DMS 273 (cell line): ENCODE measurements at regions not wholly inside any gene's neighbourhood (a gene's known extent, or its start where the extent isn't known, plus 50 kb on each side); places are given as distances from the start of the nearest gene placed in this dataset.
"Not testable (repeated sequence)": the region's sequence is repeated elsewhere in the genome, so short reads cannot be mapped to it uniquely, and the experiment has no call there.

Experiments used
- DNase-seq: peaks from one replicate; lab custom pipeline; 2025; ENCODE audit not compliant: unreplicated experiment; lab: John Stamatoyannopoulos, UW

GRCh38 chr1:166691476-166691875, 147.8 kb upstream of the POGK start:
- no peak for DNase-seq

- no peak for DNase-seq
These were observed 146.9 kb upstream of the POGK start for GRCh38 chr1:166692346-166692745.

DNA sequence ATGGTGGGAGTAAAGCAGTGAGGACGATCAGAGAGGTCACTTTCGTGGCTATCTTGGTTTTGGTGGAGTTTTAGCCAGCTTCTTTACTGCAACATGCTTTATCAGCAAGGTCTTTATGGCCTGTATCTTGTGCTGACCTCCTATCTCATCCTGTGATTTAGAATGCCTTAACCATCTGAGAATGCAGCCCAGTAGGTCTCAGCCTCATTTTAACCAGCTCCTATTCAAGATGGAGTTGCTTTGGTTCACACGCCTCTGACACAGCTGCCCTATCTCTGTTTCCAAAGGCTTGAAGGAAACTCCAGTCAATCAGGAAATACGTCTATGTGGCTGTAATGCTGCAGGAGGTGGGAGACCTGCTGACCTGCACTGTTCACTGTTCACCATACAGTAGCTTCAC, 146.1 kb upstream of the POGK start:
- DNase-seq, result no peak

GRCh38 chr1:166693673-166694297, 145.5 kb upstream of the POGK start:
- DNase-seq, result no peak

DNA sequence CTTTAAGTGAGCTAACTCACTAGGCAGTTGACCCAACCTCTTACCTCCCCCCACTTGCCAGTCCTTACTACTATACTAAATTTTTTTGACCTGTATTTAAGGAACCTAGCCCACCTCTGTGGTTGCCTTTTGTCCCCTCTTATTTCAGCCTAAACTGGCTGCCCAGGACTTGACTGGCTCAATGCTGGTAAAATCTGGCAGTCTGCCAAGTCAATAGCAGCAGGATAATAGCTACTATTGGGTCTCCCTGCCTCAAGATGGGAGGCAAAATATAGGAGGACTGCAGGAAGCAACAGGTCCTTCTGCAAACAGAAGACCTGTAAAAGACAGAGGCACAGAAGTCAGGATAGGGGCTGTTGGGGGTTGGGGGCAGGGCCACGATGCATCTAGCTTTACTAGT, 144.2 kb upstream of the POGK start:
- DNase-seq, result no peak

DNA sequence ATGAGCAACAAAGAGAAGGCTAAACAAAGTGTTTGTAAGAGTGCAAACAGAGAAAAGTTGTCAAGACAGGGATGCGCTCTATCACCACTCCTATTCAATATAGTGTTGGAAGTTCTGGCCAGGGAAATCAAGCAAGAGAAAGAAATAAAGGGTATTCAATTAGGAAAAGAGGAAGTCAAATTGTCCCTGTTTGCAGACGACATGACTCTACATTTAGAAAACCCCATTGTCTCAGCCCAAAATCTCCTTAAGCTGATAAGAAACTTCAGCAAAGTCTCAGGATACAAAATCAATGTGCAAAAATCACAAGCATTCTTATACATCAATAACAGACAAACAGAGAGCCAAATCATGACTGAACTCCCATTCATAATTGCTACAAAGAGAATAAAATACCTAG, 143.4 kb upstream of the POGK start:
- DNase-seq, result not testable (repeated sequence)

DNA sequence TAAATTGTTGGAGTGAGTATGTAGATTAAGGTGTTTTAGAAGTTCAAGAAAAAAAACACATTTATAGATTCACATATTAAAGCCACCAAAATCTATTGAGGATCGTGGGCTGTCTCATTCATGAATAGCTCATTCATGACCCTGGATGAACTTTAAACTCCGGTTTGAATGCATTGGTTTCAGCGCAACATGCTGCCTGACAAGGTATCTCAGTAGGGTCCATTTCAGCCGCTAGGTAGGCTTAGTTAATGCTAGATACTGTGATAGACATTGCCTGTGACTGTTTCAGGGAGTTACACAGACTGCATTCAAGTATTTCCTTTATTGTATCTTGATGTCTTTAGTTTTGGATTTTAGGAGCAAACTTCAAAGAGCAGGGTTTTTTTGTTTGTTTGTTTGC, 140.5 kb upstream of the POGK start:
- DNase-seq, result no peak

DNA sequence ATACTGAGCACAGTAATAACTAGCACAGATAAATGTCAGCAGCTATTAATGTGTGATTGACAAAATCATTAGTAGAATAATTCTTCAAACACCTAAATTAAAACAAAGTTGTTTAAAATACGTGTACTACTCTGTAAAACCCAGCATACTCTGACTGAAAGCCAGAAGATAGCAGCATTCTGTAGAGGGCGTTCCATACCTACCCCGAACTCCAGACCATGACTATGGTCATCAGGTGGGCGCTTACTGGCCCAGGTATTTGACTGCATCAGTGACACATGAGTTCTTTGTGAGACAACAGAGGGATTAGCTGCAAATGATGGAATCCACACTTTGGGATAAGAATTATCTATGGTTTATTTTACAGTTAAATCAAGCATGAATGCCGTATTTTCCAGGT, 139.7 kb upstream of the POGK start:
- DNase-seq, result no peak

DNA sequence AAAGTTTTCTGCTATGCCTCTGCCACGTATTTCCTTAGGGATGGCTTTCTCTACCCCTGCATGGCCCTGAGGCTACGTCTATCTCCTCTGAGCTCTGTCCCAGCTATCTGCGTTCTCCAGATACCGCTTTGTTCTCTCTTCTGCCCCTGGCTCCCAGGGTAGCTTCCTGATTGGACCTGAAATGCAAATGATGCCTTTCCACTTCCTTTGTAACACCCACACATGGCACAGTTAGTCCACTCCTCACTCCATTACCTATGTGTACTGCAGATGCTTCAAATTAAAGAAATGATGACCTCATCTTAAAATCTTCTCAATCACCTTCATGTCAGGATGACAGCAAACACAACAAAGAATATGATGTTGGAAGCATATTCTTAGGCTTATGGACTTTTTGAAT, 138.6 kb upstream of the POGK start:
- no peak for DNase-seq

- no peak for DNase-seq
These were observed 137.6 kb upstream of the POGK start for GRCh38 chr1:166701603-166702100.

DNA sequence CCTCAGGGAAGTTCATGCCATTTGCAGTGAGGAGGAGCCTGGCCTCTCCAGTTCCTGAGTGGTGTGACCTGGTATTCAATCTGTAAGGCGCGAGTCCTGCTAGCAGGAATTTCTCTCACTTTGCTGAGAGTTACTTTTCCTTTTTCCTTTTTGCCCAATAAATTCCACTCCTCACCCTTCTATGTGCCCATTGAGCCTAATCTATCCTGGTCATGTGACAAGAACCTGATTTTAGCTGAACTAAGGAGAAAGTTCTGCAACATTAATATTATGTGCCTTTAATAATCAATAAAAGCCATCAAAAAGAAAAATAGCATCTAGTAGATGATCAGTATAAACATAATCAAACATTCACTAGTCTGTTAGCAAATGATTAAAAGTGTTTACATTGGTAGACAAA, 136.1 kb upstream of the POGK start:
- no peak for DNase-seq

DNA sequence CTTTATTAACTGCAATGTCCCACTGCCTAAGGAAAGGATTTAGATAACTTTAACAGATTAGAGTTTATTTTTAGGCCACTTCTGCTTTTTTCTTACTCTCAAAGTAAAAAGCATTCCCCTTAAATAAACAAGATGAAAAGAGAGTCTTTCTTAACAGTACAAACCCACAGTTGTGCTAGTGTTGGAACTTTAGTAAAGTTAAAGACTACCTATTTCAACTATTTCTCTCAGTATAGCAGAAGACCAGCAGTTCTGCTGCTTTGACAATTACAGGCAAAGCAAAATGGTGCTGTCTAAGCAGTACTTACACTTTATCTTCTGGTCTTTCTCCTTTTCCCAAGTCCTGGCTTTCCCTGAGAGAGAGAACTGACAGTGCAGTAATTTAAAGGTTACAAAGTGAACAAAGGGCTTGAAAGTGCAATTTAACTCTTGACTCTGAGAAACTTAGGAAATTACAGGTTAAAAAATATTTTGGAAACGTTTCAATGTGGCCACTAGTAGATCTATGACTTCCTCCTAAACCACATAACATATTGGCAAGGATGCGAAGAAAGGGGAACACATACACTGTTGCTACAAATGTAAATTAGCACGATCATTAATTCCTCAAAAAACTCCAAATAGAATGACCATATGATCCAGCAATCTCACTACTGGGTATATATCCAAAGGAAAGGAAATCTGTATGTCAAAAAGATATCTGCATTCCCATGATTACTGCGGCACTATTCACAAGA, 135.4 kb upstream of the POGK start:
- no peak for DNase-seq

DNA sequence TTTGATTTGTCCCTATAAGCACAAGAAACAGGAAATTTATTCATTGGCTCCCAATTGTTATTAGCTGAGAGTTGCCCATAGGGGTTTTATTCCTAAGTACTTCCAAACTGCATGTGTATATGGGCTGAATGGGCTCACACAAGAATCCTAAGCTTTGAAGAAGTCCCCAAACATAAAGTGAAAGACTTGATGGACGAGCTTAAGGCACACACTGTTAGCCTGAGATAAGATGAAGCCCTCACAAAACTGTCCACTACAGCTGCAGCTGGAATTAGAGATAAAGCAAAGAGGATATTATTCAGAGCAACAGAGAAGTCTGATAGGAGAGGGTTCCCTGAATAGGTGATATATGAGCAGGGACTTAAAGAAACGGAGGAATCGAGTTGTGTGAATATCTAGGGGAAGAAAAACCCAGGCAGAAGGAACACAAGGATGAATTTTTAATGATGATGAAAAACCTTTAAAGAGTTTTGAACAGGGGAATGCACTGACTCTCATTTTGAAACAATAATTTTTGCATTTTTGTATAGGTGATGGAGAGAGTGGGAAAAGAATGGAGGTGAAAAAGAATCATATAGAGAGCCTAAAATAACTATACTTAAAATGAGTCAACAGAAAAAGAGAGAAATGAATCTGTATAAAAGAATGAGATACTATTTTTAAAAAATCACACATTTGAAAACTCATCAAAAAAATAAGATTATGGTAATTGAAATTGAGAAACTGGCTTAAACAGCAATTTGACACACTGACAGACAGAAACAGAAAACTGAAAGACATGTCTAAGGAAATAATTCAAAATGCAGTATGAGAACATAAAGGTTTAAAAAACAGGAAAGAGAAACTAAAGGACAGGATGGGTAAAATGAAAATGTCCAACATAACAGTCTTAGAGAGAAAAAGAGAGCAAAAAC, 133.6 kb upstream of the POGK start:
- no peak for DNase-seq

- no peak for DNase-seq
These were observed 122.7 kb upstream of the POGK start for GRCh38 chr1:166716620-166717019.

GRCh38 chr1:166721145-166721544, 118.1 kb upstream of the POGK start:
- peak; percentile 10 for DNase-seq

DNA sequence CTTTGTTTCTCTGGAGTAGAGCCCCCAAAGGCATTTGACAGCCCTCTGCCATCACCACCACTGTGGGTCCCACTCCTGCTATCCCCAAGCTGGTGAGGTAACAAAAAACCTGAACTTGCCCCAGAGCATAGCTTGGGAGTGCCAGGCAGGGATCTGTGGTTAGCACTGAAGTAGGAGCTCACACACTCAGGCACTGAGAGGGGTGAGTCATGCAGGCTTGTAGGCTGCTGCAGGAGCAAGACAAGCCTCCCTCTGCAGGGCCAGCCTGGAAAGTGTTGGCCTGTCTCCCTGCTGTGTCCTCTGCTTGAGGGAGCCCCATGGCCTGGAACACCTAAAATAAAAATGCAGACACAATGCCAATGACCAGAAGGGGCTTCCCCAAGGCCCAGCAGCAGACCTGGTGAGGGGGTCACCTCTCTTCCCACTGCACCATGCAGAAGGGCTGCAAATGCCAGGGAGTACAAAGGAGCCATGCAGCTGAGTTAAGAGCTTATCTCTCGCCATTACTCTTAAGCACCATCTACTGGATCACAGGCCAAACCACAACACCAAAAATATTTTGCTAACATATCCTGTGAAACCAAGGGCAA, 108.9 kb upstream of the POGK start:
- DNase-seq, result peak; percentile 12

DNA sequence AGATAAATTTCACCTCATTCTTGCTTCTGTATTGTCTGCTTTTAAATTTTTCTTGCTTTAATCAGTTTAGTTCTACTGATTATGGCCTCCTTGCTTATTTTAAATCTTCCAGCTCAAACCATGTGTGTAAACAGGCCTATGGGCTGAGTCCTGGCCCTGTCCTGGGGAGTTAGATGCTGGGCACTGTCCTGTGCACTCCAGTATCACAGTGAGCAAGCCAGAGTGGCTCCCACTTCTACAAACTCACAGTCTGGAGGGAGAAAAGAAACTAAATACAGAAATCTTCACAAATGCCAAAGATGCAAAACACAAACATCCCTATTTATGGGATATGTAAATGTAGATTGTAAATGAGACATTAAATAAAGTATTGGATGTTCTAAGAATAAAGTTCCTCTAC, 101.1 kb upstream of the POGK start:
- no peak for DNase-seq

DNA sequence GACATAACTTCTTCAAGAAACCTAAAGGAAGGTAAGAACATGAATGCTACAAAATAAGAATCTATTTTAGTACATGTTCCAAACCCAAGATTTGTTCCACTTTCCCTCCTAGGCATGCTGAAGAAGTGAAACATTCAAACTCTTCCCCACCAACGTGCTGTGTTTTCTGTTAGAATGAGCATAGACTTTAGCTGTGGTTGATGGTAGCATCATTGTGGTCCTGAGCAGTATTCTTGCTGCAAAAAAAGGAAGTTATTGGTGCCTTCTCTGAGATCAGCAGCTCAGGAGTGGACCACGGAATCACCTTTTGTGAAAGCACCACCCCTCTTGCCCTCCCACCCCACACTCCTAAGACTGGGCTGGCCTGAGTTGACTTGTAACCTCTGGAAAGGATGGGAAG, 100.4 kb upstream of the POGK start:
- no peak for DNase-seq

- no peak for DNase-seq
These were observed 98.5 kb upstream of the POGK start for GRCh38 chr1:166740668-166741276.

GRCh38 chr1:166763318-166763717, 76.0 kb upstream of the POGK start:
- no peak for DNase-seq

GRCh38 chr1:166766942-166767341, 72.3 kb upstream of the POGK start:
- DNase-seq, result no peak
